ENCODE measurements at regions not wholly inside any gene's neighbourhood (a gene's known extent, or its start where the extent isn't known, plus 50 kb on each side); places are given as distances from the start of the nearest gene placed in this dataset.
A peak's percentile ranks its signal among the peaks of the same experiment; 100 is the strongest.

- DNase-seq (ENCODE audit: low read depth): no peak
- no peak for TF ChIP-seq CTCF (IDR thresholded peaks at IDR 0.05; ENCODE audit: low read length, missing control alignments)
- no peak overlapping the region for H3K4me3 ChIP-seq (replicated peaks; ENCODE audit: low read depth, low read length)
Measured at GRCh38 chr14:63781686-63782085, 53.8 kb upstream of the SGPP1 start.

GRCh38 chr14:63782683-63783389, 55.0 kb upstream of the SGPP1 start:
- no peak overlapping the region for H3K4me3 ChIP-seq (replicated peaks; ENCODE audit: low read depth, low read length)
- no peak for DNase-seq (ENCODE audit: low read depth)
- TF ChIP-seq CTCF (IDR thresholded peaks at IDR 0.05; ENCODE audit: low read length, missing control alignments): no peak

GRCh38 chr14:63788011-63788933, 60.4 kb upstream of the SGPP1 start:
- no peak for TF ChIP-seq CTCF (IDR thresholded peaks at IDR 0.05; ENCODE audit: low read length, missing control alignments)
- no peak for DNase-seq (ENCODE audit: low read depth)
- peak overlapping the region; percentile 6 for H3K4me3 ChIP-seq (replicated peaks; ENCODE audit: low read depth, low read length)

GRCh38 chr14:63793376-63793775, 59.4 kb upstream of the SYNE2 start:
- no peak for DNase-seq (ENCODE audit: low read depth)
- TF ChIP-seq CTCF (IDR thresholded peaks at IDR 0.05; ENCODE audit: low read length, missing control alignments): no peak
- H3K4me3 ChIP-seq (replicated peaks; ENCODE audit: low read depth, low read length): no peak overlapping the region

DNA sequence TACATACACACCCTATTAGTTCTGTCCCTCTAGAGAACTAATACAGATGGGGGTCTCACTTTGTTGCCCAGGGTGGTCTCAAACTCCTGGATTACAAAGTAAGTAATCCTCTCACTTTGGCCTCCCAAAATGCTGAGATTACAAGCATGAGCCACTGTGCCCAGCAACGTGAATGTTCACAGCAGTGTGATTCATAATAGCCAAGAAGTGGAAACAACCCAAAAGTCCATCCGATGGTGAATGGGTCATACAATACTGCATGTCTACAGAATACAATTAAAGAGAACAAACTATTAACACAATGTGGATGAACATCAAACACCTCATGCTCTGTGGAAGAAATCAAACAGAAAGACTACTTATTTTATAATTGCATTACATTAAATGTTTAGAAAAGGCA, 57.3 kb upstream of the SYNE2 start:
- H3K4me3 ChIP-seq (replicated peaks; ENCODE audit: low read depth, low read length): no peak overlapping the region
- no peak for DNase-seq (ENCODE audit: low read depth)
- no peak for TF ChIP-seq CTCF (IDR thresholded peaks at IDR 0.05; ENCODE audit: low read length, missing control alignments)

- DNase-seq (ENCODE audit: low read depth): no peak
- TF ChIP-seq CTCF (IDR thresholded peaks at IDR 0.05; ENCODE audit: low read length, missing control alignments): no peak
- H3K4me3 ChIP-seq (replicated peaks; ENCODE audit: low read depth, low read length): no peak overlapping the region
Measured at GRCh38 chr14:63800083-63800482, 52.7 kb upstream of the SYNE2 start.
